ENCODE measurements at regions not wholly inside any gene's neighbourhood (a gene's known extent, or its start where the extent isn't known, plus 50 kb on each side); places are given as distances from the start of the nearest gene placed in this dataset.

DNA sequence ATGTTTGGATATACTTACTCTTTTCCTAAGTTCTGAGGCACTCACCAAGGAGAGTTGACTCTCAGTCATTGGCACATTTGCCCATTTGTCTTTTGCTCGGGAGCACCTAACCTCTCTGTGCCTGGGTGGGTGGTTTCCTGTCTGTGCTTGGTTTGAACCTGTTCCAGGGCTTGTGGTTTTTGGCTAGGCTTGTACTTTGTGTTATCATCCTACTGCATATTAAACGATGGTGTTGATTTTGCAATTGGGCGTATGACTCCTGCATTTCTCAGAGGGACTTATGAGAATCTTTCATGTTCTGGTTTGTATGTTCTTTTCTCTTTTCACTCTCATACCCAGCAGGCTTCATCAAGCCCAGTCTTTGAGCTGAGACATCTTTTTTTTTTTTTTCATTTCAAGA lies 161.7 kb downstream of the BTC start:
- no peaks in the 10 kb centered on the region for H3K27me3 ChIP-seq
- DNase-seq: no peak

DNA sequence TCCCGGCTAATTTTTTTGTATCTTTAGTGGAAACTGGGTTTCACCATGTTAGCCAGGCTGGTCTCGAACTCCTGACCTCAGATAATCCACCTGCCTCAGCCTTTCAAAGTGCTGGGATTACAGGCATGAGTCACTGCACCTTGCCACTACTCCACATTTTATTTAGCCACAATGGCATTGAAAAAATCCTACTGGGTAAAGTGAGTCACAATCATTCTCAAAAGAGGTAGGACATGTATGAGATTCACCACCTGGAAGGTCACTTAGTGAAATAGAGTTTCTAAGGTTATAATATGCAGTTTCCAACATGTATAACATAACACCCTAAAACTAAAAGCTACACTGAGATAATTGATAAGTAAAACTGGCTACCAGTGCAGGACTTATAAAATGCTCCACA lies 159.2 kb downstream of the BTC start:
- H3K4me1 ChIP-seq: no peaks in the 10 kb centered on the region
- DNase-seq: no peak
- H3K9me3 ChIP-seq: no peaks in the 10 kb centered on the region
- no peaks in the 10 kb centered on the region for H3K36me3 ChIP-seq
- H3K4me3 ChIP-seq (replicated peaks in 1 of 3): no peak overlapping the region
- intact Hi-C loops (cut with DNase I): no loop called here
- no peak overlapping the region for H3K27ac ChIP-seq
- TF ChIP-seq POLR2A (IDR thresholded peaks at IDR 0.05): no peak
- TF ChIP-seq, protein P1, sequence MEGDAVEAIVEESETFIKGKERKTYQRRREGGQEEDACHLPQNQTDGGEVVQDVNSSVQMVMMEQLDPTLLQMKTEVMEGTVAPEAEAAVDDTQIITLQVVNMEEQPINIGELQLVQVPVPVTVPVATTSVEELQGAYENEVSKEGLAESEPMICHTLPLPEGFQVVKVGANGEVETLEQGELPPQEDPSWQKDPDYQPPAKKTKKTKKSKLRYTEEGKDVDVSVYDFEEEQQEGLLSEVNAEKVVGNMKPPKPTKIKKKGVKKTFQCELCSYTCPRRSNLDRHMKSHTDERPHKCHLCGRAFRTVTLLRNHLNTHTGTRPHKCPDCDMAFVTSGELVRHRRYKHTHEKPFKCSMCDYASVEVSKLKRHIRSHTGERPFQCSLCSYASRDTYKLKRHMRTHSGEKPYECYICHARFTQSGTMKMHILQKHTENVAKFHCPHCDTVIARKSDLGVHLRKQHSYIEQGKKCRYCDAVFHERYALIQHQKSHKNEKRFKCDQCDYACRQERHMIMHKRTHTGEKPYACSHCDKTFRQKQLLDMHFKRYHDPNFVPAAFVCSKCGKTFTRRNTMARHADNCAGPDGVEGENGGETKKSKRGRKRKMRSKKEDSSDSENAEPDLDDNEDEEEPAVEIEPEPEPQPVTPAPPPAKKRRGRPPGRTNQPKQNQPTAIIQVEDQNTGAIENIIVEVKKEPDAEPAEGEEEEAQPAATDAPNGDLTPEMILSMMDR (IDR thresholded peaks at IDR 0.05): no peak
- no peaks in the 10 kb centered on the region for H3K27me3 ChIP-seq
- whole genome bisulfite sequencing, 2 donors: 90 to 96% methylated on average over 2 of the region's 2 CpGs

More for the DNA sequence above, 161.7 kb downstream of the BTC start:
- 45 to 61% methylated on average over 3 of the region's 3 CpGs for WGBS, 2 donors
- Histone ChIP-seq H3K4me3 (replicated peaks in 1 of 3) (no peak overlapping the region), H3K36me3 (no peaks in the 10 kb centered on the region), H3K4me1 (no peaks in the 10 kb centered on the region), H3K27ac (no peak overlapping the region), H3K9me3 (no peaks in the 10 kb centered on the region)
- TF ChIP-seq, protein P1 (IDR thresholded peaks at IDR 0.05): no peak
- TF ChIP-seq POLR2A (IDR thresholded peaks at IDR 0.05): no peak
- intact Hi-C loops (cut with DNase I): no loop called here

DNA sequence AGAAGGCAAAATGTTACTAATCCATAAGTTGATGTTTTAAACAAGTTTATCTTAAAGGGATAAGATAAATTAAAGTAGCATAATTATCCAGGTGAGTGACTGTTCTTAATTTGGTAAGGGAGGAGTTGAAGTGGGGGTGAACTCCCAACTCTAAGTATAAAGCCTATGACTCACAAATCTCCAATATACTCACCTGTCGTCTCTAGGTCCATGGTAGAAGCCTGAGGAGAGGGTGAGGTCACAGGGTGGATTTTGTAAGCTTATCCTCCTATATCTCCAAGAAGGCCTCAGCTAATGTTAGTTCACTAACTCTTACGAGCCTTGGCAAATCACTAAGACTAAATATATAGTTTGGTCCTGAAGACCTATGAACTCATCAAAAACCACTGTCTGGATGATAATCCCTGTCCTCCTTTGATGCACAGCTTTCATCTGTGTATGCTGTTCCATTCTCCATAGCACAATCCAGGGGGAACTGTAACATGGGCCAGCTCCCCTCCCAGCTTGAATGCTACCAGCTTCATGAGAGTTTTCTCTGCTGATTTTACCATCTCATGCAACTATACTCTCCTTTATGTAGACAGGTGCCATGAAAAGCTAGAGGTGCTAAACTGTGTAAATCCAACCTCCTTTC lies 158.7 kb downstream of the BTC start:
- H3K27ac ChIP-seq: no peak overlapping the region
- H3K4me3 ChIP-seq (replicated peaks in 1 of 3): no peak overlapping the region
- TF ChIP-seq, protein P1 (IDR thresholded peaks at IDR 0.05): no peak
- no peak for TF ChIP-seq POLR2A (IDR thresholded peaks at IDR 0.05)
- H3K4me1 ChIP-seq: no peaks in the 10 kb centered on the region
- WGBS, 2 donors: 86 to 90% methylated on average over 2 of the region's 2 CpGs
- no peaks in the 10 kb centered on the region for H3K36me3 ChIP-seq
- H3K9me3 ChIP-seq: no peaks in the 10 kb centered on the region
- intact Hi-C loops (cut with DNase I): no loop called here
- no peak for DNase-seq
- H3K27me3 ChIP-seq: no peaks in the 10 kb centered on the region

DNA sequence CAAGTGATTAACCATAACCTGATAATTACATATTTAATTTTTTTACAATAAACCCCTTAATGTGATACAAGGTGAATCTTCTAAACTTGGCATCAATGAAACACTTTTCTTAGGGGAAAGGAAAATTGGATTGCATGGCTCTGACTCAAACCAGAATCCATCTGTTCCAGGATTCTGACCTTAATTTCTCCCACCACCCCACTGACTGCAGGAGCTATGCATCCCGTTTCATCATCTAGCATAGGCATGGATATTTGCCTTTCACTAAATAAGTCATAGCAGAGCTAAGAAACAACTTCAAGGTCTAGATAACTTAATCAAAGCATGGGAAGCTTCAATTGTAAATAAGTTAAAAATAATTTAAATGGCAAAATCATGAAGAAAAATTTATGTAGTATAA lies 156.3 kb downstream of the BTC start:
- Histone ChIP-seq H3K9me3 (no peaks in the 10 kb centered on the region), H3K27me3 (no peaks in the 10 kb centered on the region), H3K4me1 (no peaks in the 10 kb centered on the region), H3K36me3 (no peaks in the 10 kb centered on the region), H3K4me3 (replicated peaks in 1 of 3) (no peak overlapping the region), H3K27ac (no peak overlapping the region)
- DNase-seq: no peak
- intact Hi-C loops (cut with DNase I): no loop called here
- 84 to 88% methylated on average over 1 of the region's 1 CpG for WGBS, 2 donors
- TF ChIP-seq, protein P1 (IDR thresholded peaks at IDR 0.05): no peak
- TF ChIP-seq POLR2A (IDR thresholded peaks at IDR 0.05): no peak

DNA sequence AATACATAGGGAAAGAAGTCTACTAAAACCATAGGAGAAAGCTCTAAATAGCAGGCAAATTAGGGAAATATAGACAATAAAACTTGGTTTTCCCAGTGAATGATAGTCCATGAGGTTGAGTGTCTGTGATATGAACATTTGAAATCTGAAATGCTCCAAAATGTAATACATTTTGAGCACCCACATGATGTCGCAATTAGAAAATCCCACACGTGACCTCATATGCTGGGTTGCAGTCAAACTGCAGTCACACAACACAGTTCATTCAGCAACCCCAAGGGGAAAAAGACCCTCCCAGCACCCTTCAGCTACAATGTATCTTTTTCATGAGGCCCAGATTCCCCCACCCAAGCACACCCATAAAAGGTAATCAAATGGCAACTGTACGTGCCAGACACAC lies 155.6 kb downstream of the BTC start:
- no peak for DNase-seq
- Histone ChIP-seq H3K4me1 (no peaks in the 10 kb centered on the region), H3K36me3 (no peaks in the 10 kb centered on the region), H3K9me3 (no peaks in the 10 kb centered on the region), H3K27me3 (no peaks in the 10 kb centered on the region), H3K27ac (no peak overlapping the region), H3K4me3 (replicated peaks in 1 of 3) (no peak overlapping the region)
- intact Hi-C loops (cut with DNase I): no loop called here
- TF ChIP-seq, protein P1 (IDR thresholded peaks at IDR 0.05): no peak
- TF ChIP-seq POLR2A (IDR thresholded peaks at IDR 0.05): no peak
- 96% methylated on average over 3 of the region's 3 CpGs for WGBS, 2 donors
